ENCODE measurements at regions not wholly inside any gene's neighbourhood (a gene's known extent, or its start where the extent isn't known, plus 50 kb on each side); places are given as distances from the start of the nearest gene placed in this dataset.

GRCh38 chr9:76557674-76558225 lies 98.8 kb downstream of the GCNT1 start:
- POLR2A ChIA-PET: no interaction called here
- TF ChIP-seq CTCF (IDR thresholded peaks at IDR 0.05; ENCODE audit: insufficient read depth, low read length, missing control alignments): no peak
- CTCF ChIA-PET: interaction anchor here (1.1 kb wide), 1 partner anchor 101 kb away, joined by 3 read pairs; no protein-coding TSS in a partner anchor
- no peak for DNase-seq (ENCODE audit: low read depth, low spot score)
- H3K4me3 ChIP-seq (ENCODE audit: low read depth, low read length): no peak overlapping the region

GRCh38 chr9:76558465-76558864 lies 99.5 kb downstream of the GCNT1 start:
- ChIA-PET POLR2A (no interaction called here), CTCF (interaction anchor here (1.1 kb wide), 1 partner anchor 100 kb away, joined by 3 read pairs; no protein-coding TSS in a partner anchor)
- DNase-seq (ENCODE audit: low read depth, low spot score): no peak
- no peak for TF ChIP-seq CTCF (IDR thresholded peaks at IDR 0.05; ENCODE audit: insufficient read depth, low read length, missing control alignments)
- H3K4me3 ChIP-seq (ENCODE audit: low read depth, low read length): no peak overlapping the region

- ChIA-PET POLR2A (no interaction called here), CTCF (no interaction called here)
- DNase-seq (ENCODE audit: low read depth, low spot score): no peak
- no peak for TF ChIP-seq CTCF (IDR thresholded peaks at IDR 0.05; ENCODE audit: insufficient read depth, low read length, missing control alignments)
- no peak overlapping the region for H3K4me3 ChIP-seq (ENCODE audit: low read depth, low read length)
Observed at GRCh38 chr9:76559286-76559685, 100.3 kb downstream of the GCNT1 start.

DNA sequence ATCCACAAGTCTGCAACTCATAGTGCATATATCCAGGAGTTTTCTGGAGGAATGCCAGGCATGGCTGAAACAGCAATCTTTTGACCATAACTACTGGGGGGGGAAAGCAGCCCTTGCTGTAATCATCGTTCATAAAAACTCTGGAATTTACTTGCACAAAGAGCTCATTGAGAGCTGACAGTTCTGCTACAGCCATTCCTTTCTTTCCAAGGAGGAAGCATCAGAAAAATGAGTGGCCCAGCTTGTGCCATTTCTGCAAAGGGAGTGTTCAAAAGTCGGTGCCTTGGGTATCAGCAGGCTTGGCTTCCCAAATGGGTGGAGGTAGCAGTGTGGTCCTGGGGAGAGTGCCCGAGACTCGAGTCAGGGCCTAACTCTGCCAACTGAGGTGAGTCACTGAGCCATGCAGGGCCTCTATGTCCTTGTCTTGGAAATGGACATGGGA lies 101.5 kb downstream of the GCNT1 start:
- ChIA-PET CTCF (no interaction called here), POLR2A (interaction anchor here (1.0 kb wide), 1 partner anchor 27 kb away, joined by 3 read pairs; no protein-coding TSS in a partner anchor)
- DNase-seq (ENCODE audit: low read depth, low spot score): peak; percentile 47
- H3K4me3 ChIP-seq (ENCODE audit: low read depth, low read length): no peak overlapping the region
- no peak for TF ChIP-seq CTCF (IDR thresholded peaks at IDR 0.05; ENCODE audit: insufficient read depth, low read length, missing control alignments)

GRCh38 chr9:76561050-76561713 lies 102.2 kb downstream of the GCNT1 start:
- no peak for TF ChIP-seq CTCF (IDR thresholded peaks at IDR 0.05; ENCODE audit: insufficient read depth, low read length, missing control alignments)
- ChIA-PET POLR2A (interaction anchor here (1.0 kb wide), 1 partner anchor 27 kb away, joined by 3 read pairs; no protein-coding TSS in a partner anchor), CTCF (interaction anchor here (0.6 kb wide), 1 partner anchor 98 kb away, joined by 3 read pairs; no protein-coding TSS in a partner anchor)
- DNase-seq (ENCODE audit: low read depth, low spot score): no peak
- no peak overlapping the region for H3K4me3 ChIP-seq (ENCODE audit: low read depth, low read length)
